SK-N-SH treated with all-trans-retinoic acid at 6 μM for 48 hours (cell line): ENCODE measurements at regions not wholly inside any gene's neighbourhood (a gene's known extent, or its start where the extent isn't known, plus 50 kb on each side); places are given as distances from the start of the nearest gene placed in this dataset.

ENCODE experiments used
- ZFP30 ChIP-seq: fragments of 450-650 bp; formaldehyde crosslinking; IDR thresholded peaks from 2 replicates; pipeline ENCODE4 v1.5.0; 2022; ENCODE audit warnings: mild to moderate bottlenecking, moderate library complexity
- ZNF70 ChIP-seq: fragments of 450-650 bp; formaldehyde crosslinking; IDR thresholded peaks from 2 replicates; pipeline ENCODE4 v1.5.0; 2020; ENCODE audit warnings: mild to moderate bottlenecking, moderate library complexity

- TF ChIP-seq ZFP30 (CRISPR knock-in tag) (no peak), ZNF70 (no peak)
These were observed 264.0 kb upstream of the ITGA1 start for GRCh38 chr5:52523701-52524100.
